ENCODE measurements at regions not wholly inside any gene's neighbourhood (a gene's known extent, or its start where the extent isn't known, plus 50 kb on each side); places are given as distances from the start of the nearest gene placed in this dataset.

DNA sequence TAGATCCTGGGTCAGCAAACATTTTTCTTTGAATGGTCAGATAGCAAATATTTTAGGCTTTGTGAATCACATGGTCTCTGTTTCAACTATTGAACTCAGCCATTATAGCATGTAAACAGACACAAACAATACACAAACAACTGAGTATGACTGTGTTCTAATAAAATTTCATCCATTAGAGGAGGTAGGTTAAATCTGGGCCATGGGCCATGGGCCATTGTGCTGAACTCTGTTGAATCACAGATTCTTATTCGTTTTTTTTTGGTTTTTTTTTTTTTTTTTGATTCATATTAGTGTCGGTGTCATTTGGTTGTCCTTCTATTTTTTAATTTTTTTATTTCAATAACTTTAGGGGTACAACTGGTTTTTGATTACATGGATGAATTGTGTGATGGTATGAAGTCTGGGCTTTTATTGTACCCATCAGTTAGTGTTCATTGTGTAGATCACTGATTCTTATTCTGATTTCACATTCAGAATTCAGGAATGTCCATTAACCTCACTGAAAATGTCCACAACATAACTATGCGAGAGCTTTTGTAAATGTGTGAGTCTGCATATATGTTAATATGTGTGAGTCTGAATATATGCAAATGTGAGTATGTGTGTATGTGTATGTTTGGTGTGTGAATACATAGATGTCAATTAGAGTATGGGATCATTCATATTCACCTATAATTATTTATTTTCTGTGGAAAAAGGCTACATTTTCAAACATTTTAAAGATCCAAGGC is 443.7 kb upstream of the GRM3 start:
- no peak overlapping the region for H3K27ac Mint-ChIP-seq (ENCODE audit: unreplicated experiment)
- peaks cover 2% of the 10 kb centered on the region for H3K9me3 Mint-ChIP-seq
- H3K4me3 Mint-ChIP-seq: no peak overlapping the region
- TF ChIP-seq, protein P1, sequence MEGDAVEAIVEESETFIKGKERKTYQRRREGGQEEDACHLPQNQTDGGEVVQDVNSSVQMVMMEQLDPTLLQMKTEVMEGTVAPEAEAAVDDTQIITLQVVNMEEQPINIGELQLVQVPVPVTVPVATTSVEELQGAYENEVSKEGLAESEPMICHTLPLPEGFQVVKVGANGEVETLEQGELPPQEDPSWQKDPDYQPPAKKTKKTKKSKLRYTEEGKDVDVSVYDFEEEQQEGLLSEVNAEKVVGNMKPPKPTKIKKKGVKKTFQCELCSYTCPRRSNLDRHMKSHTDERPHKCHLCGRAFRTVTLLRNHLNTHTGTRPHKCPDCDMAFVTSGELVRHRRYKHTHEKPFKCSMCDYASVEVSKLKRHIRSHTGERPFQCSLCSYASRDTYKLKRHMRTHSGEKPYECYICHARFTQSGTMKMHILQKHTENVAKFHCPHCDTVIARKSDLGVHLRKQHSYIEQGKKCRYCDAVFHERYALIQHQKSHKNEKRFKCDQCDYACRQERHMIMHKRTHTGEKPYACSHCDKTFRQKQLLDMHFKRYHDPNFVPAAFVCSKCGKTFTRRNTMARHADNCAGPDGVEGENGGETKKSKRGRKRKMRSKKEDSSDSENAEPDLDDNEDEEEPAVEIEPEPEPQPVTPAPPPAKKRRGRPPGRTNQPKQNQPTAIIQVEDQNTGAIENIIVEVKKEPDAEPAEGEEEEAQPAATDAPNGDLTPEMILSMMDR (conservative IDR thresholded peaks at IDR 0.05): no peak
- H3K4me1 Mint-ChIP-seq: no peaks in the 10 kb centered on the region
- peaks cover 6% of the 10 kb centered on the region for H3K36me3 Mint-ChIP-seq (ENCODE audit: low read depth)
- H3K27me3 Mint-ChIP-seq (ENCODE audit: low read depth): no peaks in the 10 kb centered on the region
- no peak for DNase-seq (ENCODE audit: low read depth, low spot score)

DNA sequence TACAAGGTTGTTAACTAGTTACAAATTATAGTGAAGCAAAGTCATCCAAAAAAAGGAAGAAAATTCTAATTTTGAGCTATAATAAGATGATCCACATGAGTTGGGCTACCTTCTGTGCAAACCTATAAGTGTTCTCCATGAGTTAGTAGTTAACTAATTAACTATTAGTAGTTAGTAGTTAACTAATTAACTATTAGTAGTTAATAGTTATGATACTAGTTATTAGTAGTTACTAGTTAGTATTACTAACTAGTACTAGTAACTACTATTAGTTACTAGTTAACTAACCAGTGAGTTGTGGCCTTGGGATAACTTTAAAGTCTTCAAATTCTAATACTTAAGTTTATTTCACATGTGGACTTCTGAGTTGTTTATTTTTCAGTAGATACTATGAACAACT is 453.4 kb upstream of the GRM3 start:
- Mint-ChIP-seq H3K27me3 (ENCODE audit: low read depth) (no peaks in the 10 kb centered on the region), H3K4me3 (no peak overlapping the region), H3K36me3 (ENCODE audit: low read depth) (no peaks in the 10 kb centered on the region), H3K9me3 (peaks cover 3% of the 10 kb centered on the region), H3K4me1 (no peaks in the 10 kb centered on the region), H3K27ac (ENCODE audit: unreplicated experiment) (no peak overlapping the region)
- no peak for DNase-seq (ENCODE audit: low read depth, low spot score)
- TF ChIP-seq, protein P1 (conservative IDR thresholded peaks at IDR 0.05): no peak

DNA sequence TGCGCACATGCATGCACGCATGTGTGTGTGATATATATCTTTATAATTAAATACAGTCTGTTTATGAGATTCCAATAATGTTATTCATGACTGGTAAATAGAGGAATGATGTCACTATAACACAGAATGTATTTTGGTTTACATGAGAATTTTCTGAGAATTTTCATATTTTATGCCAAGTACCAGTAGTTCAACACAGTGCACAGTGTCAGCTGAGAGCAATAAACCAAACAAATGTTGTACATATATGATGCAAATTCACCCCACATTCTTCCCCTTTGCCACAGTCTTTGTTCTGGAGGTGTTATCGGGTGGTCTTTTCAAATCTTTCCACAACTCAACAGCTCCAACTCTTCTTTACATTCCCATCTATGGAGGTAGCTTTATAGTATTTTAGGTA is 462.2 kb upstream of the GRM3 start:
- H3K27ac Mint-ChIP-seq (ENCODE audit: unreplicated experiment): no peak overlapping the region
- peaks cover under 1% of the 10 kb centered on the region for H3K9me3 Mint-ChIP-seq
- no peaks in the 10 kb centered on the region for H3K36me3 Mint-ChIP-seq (ENCODE audit: low read depth)
- H3K4me3 Mint-ChIP-seq: no peak overlapping the region
- TF ChIP-seq, protein P1 (conservative IDR thresholded peaks at IDR 0.05): no peak
- DNase-seq (ENCODE audit: low read depth, low spot score): no peak
- H3K27me3 Mint-ChIP-seq (ENCODE audit: low read depth): no peaks in the 10 kb centered on the region
- H3K4me1 Mint-ChIP-seq: no peaks in the 10 kb centered on the region

DNA sequence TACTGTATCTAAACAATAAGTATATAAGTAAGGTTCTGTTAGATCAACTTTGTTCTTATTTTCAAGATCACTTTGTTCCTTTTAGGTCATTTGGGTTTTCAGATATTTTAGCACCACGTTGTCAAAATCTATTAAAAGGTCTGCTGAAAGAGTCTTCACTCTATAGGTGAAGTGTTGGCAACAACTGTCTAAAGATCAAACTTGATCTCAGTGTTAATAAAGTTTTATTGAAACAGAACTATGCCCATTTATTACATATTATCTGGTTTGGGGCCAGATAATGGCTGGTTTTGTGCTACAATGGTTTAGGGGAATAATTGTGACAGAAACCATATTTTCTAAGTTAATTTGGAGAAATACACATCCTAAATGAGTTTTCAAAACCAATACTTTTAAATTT is 478.9 kb upstream of the GRM3 start:
- no peaks in the 10 kb centered on the region for H3K4me1 Mint-ChIP-seq
- peaks cover 7% of the 10 kb centered on the region for H3K9me3 Mint-ChIP-seq
- no peak overlapping the region for H3K4me3 Mint-ChIP-seq
- H3K36me3 Mint-ChIP-seq (ENCODE audit: low read depth): no peaks in the 10 kb centered on the region
- DNase-seq (ENCODE audit: low read depth, low spot score): no peak
- TF ChIP-seq, protein P1 (conservative IDR thresholded peaks at IDR 0.05): no peak
- H3K27ac Mint-ChIP-seq (ENCODE audit: unreplicated experiment): no peak overlapping the region
- no peaks in the 10 kb centered on the region for H3K27me3 Mint-ChIP-seq (ENCODE audit: low read depth)

DNA sequence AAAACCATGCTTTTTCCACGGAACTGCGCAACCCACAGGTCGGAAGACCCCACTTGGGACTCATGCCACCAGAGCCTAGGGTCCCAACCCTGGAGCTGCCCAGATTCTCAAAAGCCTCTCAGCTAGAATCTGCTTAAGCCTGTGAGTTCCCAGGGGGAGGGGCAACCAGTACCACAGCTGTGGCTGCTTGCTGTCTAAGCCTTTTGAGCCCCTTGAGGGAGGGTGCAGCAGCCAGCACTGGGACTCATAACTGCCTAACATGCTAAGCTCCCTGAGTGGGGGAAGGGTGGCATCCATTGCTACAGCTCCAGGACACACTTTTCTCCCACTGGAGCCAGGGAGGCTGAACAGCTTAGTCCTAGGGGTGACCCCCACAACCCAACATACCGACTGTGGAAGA is 485.6 kb upstream of the GRM3 start:
- Mint-ChIP-seq H3K4me1 (no peaks in the 10 kb centered on the region), H3K27me3 (ENCODE audit: low read depth) (no peaks in the 10 kb centered on the region), H3K4me3 (no peak overlapping the region), H3K9me3 (peaks cover 4% of the 10 kb centered on the region), H3K27ac (ENCODE audit: unreplicated experiment) (no peak overlapping the region), H3K36me3 (ENCODE audit: low read depth) (no peaks in the 10 kb centered on the region)
- no peak for DNase-seq (ENCODE audit: low read depth, low spot score)
- TF ChIP-seq, protein P1 (conservative IDR thresholded peaks at IDR 0.05): no peak

Data from neural crest cell (in vitro differentiated cells).